ENCODE measurements at regions not wholly inside any gene's neighbourhood (a gene's known extent, or its start where the extent isn't known, plus 50 kb on each side); places are given as distances from the start of the nearest gene placed in this dataset.

DNA sequence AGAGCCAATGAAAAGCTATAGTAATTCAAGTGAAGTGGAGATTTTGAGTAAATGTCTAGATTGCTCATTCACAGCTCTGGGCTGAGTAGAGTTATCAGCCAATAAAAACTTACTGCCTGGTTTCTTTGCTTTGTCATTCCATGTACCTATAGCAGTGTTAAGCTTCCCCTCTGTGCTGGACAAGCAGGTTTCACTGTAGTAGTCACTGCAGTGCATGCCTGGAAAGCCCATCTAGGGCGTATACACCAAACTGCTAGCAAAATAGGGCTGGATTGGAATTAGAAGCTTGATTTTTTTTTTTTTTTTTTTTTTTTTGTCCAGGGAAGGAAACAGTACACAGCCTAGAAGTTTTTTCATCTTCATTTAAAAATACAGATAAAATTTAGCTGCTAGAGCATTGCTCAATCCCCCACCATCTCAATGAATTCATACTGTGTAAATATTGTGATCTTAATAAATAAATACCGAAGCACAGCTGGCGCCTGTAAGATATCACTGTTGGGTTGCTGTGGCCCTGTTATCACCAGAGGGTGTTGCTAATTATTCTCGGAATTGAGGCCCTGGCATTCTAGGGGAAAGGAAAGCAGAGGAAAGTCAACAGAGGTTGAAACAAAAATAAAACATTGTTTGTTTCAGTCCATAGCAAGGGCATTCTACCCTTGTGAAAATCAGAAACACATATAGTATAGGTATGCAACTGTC, 968.5 kb upstream of the GJE1 start:
- DNase-seq (ENCODE audit: low spot score) = no peak

DNA sequence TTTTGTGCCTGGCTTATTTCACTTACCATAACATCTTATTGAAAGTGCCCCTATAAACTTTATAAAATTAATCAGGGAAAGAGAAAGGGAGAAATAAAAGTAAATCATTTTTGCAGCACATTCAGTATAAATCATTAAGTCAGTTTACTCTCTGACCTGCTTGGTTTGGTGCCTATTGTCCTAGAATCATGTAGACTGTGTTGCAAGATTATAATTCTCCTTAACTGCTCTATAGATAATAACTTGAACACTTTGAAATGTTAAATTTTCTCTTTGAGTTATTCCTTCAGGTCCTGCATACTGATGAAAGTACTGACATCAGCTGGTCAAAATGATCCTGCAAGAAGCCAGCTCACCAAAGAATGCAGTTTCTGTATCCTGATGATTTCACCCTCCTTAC, 969.6 kb upstream of the GJE1 start:
- DNase-seq (ENCODE audit: low spot score) = no peak

DNA sequence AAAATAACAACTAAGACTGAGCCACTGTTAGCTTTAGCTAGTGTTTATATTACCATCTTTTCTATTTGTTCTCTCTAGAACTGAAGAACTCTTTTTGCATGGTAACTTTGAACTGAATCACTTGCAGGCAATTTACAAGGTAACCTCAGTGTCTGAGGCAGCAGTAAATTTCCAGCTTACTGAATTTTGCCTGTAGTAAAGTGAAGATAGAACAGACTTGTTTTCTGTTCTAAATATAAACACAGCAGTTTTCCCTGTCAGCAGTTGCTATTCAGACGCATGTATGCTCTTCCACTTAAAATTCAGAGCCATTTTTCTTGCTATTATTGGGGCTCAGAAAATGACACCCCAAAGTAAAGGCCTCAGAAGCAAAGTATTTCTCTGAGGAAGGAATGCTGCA, 974.0 kb upstream of the GJE1 start:
- no peak for DNase-seq (ENCODE audit: low spot score)

DNA sequence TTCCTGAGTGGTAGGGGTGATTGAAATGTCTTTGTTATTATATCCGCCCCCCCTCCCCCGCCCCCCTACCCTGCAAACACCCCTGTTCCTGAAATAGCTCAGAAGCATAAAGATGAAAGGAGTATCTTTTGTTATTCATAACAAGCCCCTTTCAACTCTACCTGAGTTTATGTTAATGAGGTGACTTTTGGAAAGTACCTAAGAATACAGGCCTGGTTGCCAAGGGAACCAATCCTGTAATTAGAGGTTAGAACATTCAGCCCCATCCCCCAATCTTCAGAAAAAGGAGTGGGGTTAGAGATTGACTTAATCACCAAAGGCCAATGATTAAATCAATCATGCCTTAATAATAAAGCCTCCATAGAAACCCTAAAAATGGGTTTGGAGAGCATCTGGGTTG, 979.2 kb upstream of the GJE1 start:
- no peak for DNase-seq (ENCODE audit: low spot score)

DNA sequence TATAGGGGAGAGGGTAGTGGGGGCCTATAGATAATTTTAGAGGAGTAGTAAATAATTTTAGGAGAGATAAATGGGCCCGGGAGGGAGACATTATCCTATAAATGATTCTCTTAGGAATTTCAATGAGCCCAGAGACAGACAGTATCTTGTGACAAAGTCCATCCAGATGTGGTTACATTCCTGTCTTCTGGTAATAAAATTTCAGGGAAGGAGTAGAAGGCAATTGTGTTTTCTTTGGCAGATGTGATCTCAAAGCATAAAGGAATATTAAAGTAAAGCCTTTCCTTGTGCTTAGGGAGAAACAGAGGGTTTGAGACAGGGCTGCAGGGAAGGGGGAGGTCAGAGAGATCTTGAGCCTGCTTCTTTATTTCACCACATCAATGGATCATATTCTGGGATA, 979.8 kb upstream of the GJE1 start:
- DNase-seq (ENCODE audit: low spot score) = no peak

DNA sequence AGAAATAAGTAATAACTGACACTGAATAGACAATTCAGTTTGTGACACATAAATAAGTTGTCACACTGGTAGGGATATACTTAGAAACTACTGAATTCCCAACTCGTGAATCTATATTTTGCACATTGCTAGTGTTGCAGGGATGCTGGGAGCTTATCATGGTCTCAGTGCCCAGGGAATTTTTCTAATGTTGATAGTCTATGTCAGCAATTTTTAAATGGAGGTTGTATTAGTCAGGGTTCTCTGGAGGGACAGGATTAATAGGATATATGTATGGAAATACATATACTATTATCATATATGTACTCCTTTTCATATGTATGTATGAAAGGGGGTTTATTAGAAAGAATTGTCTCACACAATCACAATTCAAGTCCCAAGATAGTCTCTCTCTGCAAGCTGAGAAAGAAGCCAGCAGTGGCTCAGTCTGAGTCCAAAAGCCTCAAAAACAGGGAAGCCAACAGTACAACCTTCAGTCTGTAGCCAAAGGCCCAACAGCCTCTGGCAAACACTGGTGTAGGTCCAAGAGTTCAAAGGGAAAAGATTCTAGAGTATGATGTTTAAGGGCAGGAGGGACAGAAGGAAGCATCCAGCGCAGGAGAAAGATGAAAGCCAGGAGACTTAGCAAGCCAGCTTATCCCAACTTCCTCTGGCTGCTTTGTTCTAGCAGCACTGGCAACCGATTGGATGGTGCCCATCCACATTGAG, 980.9 kb upstream of the GJE1 start:
- DNase-seq (ENCODE audit: low spot score) = no peak

DNA sequence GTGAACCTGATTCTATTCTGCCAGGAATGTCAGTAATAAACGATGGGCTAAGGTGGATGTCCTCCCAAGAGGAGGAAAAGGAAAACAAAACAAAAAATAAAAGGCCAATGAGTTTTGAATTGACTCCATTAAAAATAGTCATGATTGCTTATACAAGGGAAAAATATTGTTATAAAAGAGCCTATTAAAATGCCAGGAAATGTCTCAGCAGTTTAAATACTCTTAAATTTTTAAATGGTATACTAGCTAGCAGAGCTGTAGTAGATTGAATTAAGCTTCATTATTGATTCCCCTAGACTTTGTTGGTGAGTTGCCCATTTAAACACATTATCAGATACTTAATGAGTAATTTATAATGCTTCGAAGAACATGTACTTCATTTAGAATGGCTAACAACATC, 990.9 kb upstream of the GJE1 start:
- no peak for DNase-seq (ENCODE audit: low spot score)

DNA sequence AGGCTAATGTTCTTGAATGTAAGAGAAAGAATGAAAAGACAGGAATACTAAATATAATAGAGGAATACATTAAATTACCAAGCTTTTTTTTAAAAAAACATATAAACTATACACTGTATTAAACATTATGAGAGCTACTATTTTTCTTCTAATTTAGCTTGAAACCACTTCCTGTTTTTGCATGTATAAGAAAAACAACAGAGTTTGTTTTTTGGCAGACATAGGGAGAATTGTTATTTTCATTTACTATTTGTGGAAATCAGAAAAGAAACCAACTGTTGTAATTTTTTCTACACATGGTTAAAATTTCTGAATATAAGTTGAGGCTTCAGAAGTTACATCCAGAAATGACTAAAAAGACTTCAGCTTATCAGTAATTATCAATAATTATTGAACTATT, 991.8 kb upstream of the GJE1 start:
- DNase-seq (ENCODE audit: low spot score) = no peak

DNA sequence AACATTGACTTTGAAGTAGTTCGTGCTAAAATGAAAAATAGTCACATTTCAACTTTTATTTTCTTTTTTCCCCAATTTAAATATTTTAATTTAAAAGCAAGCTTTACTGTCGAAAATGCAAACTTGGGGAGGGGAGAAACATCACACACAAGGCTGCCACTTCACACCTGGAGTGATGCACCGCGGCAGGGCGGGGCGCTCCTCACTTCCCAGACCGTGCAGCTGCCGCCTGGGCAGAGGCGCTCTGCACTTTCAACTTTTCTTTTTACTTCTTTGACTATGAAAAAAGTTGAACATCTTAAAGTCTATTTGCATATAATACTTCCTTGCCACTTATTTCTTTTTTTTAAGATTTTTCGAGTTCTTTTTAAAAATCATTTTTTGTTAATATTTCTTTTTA, 993.3 kb upstream of the GJE1 start:
- no peak for DNase-seq (ENCODE audit: low spot score)

DNA sequence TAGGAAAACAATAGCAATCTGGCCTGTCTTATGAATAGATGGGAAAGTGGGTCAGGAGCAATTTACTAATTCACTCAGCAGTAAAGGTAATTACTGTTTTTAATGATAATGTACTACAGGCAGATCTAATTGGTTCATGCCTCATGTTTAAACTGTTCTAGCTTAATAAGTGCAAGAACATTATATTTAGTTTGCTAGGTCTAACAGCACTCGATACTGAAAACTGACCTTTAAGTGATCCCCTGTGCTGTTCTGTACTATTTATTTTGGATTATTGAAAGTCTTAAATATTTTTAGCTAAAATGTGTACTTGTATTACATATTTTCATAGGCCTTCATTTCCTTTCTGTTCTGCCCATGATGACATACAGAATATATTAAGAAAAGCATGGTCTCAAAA, 998.0 kb upstream of the GJE1 start:
- no peak for DNase-seq (ENCODE audit: low spot score)

DNA sequence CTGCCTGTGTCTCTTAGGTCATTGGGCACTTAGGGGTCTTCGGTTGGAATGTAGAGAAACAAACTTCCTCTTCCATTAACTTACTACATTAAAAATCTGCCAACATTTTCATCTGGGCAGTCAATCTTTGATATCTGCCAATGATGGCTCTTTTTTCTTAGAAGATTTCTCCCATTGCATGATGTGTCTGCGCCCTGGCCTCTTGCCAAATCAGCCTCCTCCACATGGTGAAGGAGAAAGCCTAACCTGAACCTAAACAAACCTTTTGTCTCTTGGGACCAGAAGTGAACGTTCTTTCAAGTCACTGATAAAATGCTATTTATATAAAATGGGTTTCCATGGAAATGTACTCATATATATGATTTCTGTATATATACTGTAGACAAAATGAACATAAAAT, 998.9 kb upstream of the GJE1 start:
- no peak for DNase-seq (ENCODE audit: low spot score)

DNA sequence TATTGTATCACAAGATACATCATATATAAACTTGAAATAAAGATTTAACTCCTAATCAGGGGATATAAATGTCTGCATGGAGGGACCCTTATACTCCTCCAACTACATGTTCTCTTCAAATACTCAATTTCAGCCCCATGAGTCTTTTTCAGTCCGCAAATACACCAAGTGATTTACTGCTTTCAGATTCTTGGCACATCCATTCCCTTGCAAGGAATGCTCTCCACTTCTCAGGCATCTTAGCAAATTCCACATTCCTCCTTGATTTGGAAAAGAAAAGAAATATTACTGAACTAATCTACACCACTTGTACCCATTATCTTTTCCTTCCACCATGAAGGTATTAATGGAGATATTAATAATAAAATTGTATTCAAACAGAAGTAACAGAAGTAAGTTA, 999.4 kb upstream of the GJE1 start:
- DNase-seq (ENCODE audit: low spot score) = no peak

DNA sequence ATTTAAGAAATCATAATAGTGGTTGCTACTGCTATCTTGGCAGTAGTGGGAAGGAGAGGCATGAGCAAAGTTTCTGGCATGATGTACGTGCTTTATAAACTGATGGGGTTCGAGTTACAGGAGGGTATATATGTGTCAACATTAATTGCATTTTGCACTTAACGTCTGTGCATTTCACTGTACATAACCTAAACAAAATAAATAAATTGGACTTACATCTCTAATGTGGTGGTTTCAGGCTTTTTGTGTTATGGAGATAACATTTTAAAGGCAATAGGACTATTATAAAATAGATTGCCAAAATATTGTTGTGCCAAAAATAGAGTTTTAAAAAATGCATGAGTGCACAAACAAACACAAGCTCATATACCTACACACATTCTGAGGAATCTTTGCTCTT, 1001.1 kb upstream of the GJE1 start:
- no peak for DNase-seq (ENCODE audit: low spot score)

DNA sequence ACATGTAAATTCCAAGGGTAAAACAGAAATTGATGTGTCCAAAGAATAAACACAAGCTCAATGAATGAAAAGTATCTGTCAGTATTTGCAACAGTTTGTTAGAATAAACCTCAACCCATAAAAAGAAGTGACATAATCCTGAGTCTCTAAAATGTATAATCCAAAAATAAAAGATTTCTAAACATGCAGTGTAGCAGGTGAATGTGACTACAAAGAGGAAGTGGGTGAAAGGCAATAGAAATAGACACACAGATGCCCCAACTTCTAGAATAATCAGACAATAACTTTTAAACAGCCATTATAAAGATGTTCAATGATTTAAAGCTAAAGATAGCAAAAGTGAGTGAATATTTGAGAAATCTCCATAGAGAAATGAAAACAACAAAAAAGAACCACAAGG, 1009.2 kb upstream of the GJE1 start:
- no peak for DNase-seq (ENCODE audit: low spot score)

DNA sequence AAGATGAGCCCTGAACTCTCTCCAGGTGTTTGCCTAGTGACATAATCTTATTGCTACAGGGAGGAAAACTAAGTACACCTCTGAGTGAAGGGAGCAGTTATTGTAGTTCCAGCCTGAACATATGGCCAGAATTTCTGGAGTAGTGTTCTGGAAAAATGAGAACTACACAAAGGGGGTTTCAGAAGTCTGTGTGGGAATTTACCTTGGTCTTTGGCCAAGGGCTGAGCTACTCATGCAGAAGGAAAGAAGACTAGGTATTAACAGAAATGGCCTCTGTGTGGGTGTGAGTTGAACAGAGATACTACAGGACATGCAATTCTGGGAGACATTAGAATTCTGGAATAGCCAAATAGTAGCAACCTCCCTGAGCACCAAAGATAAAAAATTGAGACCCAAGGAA, 1009.7 kb upstream of the GJE1 start:
- DNase-seq (ENCODE audit: low spot score) = no peak

DNA sequence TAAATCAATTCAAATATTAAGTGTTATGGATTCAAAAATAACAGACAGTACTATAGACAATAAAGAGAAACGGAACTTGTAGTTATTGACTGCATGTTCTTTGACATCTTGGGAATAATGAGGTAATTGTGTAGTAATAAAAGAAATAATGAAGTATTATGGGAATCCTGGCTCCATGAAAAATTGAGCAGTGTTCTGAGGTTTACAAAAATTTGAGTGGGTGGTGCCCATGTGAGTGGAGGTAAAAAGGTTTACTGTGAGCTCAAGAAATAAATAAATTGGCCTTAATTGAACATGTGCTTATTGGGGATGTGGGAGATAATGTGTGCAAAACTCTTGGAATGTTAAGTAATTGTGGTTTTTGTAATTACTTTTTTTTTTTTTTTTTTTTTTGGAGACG, 1013.7 kb upstream of the GJE1 start:
- no peak for DNase-seq (ENCODE audit: low spot score)

DNA sequence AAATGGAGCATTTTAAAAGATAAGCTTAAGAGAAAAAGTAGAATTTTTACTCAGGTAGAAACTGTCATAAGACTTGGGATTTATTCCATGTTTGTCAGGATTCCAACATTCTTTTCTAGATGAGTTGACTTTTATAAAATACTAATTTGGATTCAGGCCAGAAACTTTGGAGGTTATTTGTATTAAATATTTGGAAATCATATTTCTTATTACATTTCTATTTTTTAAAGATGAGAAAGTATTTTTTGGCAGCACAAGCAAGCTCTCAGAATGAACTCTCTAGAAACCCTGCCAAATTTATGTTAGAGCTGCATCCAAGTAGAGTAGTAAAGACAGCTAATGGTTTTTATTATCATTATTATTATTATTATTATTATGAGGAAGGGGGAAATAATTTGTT, 1014.9 kb upstream of the GJE1 start:
- DNase-seq (ENCODE audit: low spot score) = no peak

DNA sequence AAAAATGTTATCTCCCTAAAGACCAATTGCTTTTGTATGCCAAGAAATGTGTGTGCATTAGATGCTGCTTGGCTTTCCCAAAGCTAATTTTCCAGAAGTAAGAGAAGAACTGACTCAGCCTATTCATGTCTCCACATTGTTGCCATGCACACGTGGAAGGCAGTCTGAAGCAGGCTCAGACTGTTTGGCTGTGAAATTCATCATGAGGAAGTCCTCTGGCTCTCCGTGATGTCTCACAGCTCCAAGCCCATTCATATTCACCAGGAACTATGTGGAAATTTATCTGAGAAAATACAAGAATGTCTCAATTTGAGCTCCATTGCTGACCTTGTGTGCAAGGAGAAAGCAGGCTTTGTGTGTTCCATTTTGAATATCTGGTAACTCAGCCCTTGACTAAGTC, 1022.2 kb upstream of the GJE1 start:
- no peak for DNase-seq (ENCODE audit: low spot score)

DNA sequence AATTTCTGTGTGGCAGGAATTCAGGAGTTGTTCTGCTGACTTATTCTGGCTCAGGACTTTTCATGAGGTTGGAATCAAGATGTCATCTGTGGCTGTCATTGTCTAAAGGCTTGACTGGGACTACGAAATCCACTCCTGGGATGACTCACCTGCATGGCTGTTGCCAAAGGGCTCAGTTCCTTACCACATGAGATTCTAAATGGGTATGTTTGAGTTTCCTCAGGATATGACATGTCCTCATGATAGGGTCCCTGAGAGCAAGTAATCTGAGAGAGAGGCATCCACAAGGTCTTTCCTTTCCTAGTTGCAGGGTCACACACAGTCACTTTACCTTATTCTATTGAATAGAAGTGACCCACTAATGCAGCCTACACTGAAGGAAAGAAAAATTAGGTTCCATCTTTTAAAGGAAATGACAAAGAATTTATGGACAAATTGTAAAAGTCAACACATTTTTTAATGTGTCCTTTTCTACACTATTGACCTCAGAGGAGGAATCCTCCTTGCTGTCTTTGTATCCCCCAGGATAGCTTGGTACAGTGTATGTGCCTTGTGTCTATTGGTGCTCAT, 1025.0 kb upstream of the GJE1 start:
- no peak for DNase-seq (ENCODE audit: low spot score)

DNA sequence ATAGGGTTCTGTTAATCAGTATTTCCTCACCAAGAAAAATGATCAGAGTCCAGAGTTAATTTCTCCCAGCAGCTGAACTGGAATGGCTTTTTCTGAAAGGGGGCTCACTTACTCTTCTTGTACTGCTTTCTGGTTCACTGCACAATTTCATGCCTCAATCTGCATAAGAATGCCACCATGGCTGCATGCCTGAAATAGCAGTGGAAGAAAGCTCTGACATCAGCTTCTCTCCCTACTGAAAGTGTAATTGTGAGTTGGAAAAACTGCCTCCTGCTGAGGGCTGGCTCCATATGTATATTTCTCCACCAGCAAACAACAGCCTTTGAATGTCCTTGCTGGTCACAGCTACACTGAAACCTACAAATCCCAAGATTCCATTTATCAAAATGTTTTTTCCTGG, 1027.2 kb upstream of the GJE1 start:
- DNase-seq (ENCODE audit: low spot score) = no peak

DNA sequence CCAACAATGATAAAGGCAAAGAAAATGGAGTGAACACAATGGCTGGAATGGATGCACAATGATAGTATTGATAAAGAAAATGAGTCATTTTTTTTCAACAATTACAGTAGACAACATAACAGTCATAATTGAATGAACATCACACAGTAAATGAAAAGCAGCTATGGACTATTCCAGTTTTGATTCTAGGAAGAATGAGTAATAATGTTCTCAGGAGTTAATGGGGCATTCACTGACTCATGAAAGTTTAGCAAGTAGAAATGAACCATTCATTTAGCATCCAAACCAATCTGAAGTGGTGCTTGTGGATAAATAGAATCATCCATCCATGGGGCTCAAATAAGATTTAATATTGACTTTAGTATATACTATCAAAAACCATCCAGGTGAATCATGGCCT, 1029.5 kb upstream of the GJE1 start:
- DNase-seq (ENCODE audit: low spot score) = no peak

DNA sequence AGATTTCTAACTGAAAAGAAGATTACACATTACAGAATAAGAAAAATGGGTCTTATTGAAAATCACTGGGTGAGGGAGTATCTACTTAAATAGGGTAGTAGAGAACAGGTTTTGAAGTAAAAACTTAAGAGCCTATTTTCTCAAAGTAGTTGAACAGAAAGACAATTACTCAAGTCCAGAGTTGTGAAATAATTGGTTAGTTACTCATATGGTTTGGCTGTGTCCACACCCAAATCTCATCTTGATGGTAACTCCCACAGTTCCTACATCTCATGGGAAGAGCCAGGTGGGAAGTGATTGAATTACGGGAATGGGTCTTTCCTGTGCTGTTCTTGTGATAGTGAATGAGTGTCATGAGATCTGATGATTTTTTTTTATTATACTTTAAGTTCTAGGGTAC, 1035.3 kb upstream of the GJE1 start:
- no peak for DNase-seq (ENCODE audit: low spot score)

DNA sequence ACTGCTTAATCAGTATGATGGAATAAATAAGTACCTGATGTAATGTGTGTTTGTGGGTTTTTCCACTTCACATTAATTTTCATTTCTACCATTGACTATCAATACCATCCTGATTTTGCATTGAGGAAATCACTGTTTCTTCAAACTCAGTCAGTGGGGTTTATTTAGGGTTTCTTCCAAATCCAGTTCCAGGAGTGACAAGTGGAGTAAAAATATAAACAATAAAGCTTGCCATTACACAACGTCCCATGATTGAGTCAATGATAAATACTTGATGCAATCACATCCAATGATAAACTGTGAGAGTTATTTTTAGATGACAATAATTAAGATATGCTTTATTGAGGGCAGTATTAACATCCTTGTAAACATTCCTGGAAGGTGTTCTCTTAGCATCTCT, 1037.4 kb upstream of the GJE1 start:
- no peak for DNase-seq (ENCODE audit: low spot score)

DNA sequence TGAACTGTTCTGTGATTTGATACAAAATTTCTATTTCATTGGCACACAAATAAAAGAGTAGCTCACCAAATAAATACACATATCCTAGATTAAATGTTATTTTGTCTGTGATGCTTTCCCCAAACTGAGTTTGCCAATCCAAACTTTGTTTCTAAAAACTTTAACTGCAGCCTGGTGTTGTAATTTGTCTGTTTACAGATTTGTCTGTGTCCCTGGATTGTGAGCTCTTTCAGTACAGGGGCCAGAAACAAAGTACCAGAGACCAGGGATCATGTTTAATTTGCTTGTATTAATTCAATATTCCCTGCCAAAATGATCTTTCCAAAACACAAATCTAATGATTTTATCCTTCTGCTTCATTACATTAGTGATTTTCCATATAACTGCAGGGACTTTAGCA, 1044.6 kb upstream of the GJE1 start:
- DNase-seq (ENCODE audit: low spot score) = no peak
